Adrenal gland (tissue), 5 donors: ENCODE measurements at regions not wholly inside any gene's neighbourhood (a gene's known extent, or its start where the extent isn't known, plus 50 kb on each side); places are given as distances from the start of the nearest gene placed in this dataset.

Source experiments
- CTCF ChIP-seq, 6 experiments: fragments of 450-650 bp in 4 of 6; fragments of 200-600 bp in 2 of 6; sonication (generic) in 1 of 6; IDR thresholded peaks; 1 replicate in 5 of 6; 2 replicates in 1 of 6; pipeline versions ENCODE4 v1.5.1 to v1.8.0; 2016 to 2021; ENCODE audit warnings: antibody characterized with exemption in 6 of 6, mild to moderate bottlenecking in 2 of 6, moderate library complexity in 1 of 6
- POLR2A ChIP-seq, 2 donors: fragments of 450-650 bp; IDR thresholded peaks; one replicate each; pipeline ENCODE4 v1.6.1; 2017; ENCODE audit warnings: antibody characterized with exemption in 2 of 2, mild to moderate bottlenecking in 2 of 2, moderate library complexity in 1 of 2
- donor health status: DM: no; HTN: no; CAD: no.

DNA sequence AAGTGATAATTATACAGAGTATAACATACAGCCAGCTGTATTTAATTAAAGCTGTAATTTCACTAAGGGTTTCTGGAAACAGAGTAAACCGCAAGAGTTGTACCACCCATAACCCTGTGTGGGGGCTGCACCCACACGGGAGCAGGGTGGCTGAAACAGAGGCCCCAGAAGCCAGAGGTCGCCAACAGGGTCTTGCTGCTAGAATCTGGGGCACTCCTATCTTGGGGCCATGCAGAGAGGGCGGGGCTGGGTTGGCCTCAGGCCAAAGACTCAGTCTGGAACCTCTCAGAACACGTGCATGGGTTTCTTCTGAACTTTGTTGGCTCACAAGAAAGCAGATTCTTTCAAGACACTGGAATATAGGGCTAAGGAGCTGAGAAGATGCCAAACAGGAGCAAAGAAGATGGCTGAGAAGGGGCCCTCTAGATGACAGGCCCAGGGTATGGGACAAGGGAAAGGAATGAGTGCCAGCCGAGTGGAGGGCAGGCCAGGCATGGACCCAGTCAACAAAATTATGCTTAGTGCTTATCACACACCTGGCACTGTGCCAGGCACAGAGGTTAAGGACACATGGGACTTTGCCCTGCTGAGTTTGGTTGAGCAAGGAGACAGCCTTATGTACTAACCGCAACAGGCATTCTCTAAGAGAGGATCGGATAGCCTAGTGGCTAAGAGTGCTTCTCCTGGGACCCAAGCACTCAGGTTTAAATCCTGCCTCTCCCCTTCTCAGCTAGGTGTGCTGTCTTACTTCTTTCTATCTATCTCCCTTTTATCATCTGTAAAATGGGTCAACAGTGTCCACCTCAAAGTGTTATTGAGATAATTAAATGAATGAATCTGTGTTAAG is 96.6 kb upstream of the FOXP4 start:
- TF ChIP-seq CTCF (IDR thresholded peaks at IDR 0.05): no peak
- TF ChIP-seq POLR2A (IDR thresholded peaks at IDR 0.05): no peak
